Sigmoid colon (tissue), 6 donors: ENCODE measurements at regions not wholly inside any gene's neighbourhood (a gene's known extent, or its start where the extent isn't known, plus 50 kb on each side); places are given as distances from the start of the nearest gene placed in this dataset.
"Not testable (repeated sequence)": the region's sequence is repeated elsewhere in the genome, so short reads cannot be mapped to it uniquely, and the experiment has no call there.

Experiments
- DNase-seq: peaks from one replicate; pipeline ENCODE4 v3.0.0-alpha.2; 2019
- H3K27ac ChIP-seq, 4 donors: fragments of 200-600 bp; sonication (generic); one replicate each; pipeline ENCODE4 v1.5.1; 2016 to 2019; ENCODE audit warnings: mild to moderate bottlenecking in 1 of 4
- H3K27me3 ChIP-seq, 3 donors: fragments of 200-600 bp; sonication (generic); one replicate each; pipeline ENCODE4 v1.5.1; 2019; ENCODE audit warnings: mild to moderate bottlenecking in 1 of 3
- H3K36me3 ChIP-seq, 4 donors: fragments of 200-600 bp; sonication (generic); one replicate each; pipeline ENCODE4 v1.5.1; 2016 to 2019
- H3K4me1 ChIP-seq, 4 donors: fragments of 200-600 bp; sonication (generic); one replicate each; pipeline ENCODE4 v1.5.1; 2017 to 2019
- H3K4me3 ChIP-seq, 4 donors: fragments of 200-600 bp; sonication (generic); one replicate each; pipeline ENCODE4 v1.5.1; 2017 to 2019; ENCODE audit warnings: mild to moderate bottlenecking in 2 of 4, moderate library complexity in 1 of 4
- H3K9me3 ChIP-seq, 4 donors: fragments of 200-600 bp in 3 of 4; sonication (generic) in 3 of 4; one replicate each; pipeline versions ENCODE4 v1.5.1 to v1.6.1; 2013 to 2019
- CTCF ChIP-seq, 4 experiments: fragments of 450-650 bp in 3 of 4; fragments of 200-600 bp in 1 of 4; IDR thresholded peaks; one replicate each; pipeline ENCODE4 v1.5.1; 2016 to 2019; ENCODE audit warnings: antibody characterized with exemption in 4 of 4, mild to moderate bottlenecking in 3 of 4, moderate library complexity in 2 of 4
- EP300 ChIP-seq, 4 donors: sonication (generic); formaldehyde crosslinking; IDR thresholded peaks; one replicate each; pipeline ENCODE4 v1.6.1; 2017; ENCODE audit warnings: antibody characterized with exemption in 4 of 4
- POLR2A ChIP-seq, 2 donors: fragments of 450-650 bp; IDR thresholded peaks; one replicate each; pipeline ENCODE4 v1.6.1; 2016; ENCODE audit warnings: antibody characterized with exemption in 2 of 2, mild to moderate bottlenecking in 2 of 2, moderate library complexity in 2 of 2
- POLR2AphosphoS5 ChIP-seq, 4 donors: sonication (generic); formaldehyde crosslinking; IDR thresholded peaks; one replicate each; pipeline ENCODE4 v1.6.1; 2017; ENCODE audit warnings: antibody characterized with exemption in 4 of 4
- WGBS, 2 donors: extraction: QIAGEN DNeasy Blood & Tissue Kit; methylation state at CpG; one replicate each; pipeline ENCODE4 v1.1.7; 2013; 5-methylcytosine and 5-hydroxymethylcytosine counted together
- intact Hi-C: fragments of 100-400 bp; cut with DNase I; formaldehyde crosslinking; loops from one replicate; pipeline ENCODE4 v1.15.1; 2023
- donor health status: healthy with polysubstance abuse.
- donor health status: healthy.

GRCh38 chr10:61016007-61016406 lies 72.0 kb upstream of the RHOBTB1 start:
- Histone ChIP-seq H3K36me3 (no peaks in the 10 kb centered on the region), H3K27me3 (no peaks in the 10 kb centered on the region), H3K4me3 (no peak overlapping the region), H3K4me1 (no peaks in the 10 kb centered on the region), H3K27ac (no peak overlapping the region), H3K9me3 (no peaks in the 10 kb centered on the region)
- intact Hi-C loops = no loop called here
- 69 to 86% methylated on average over 2 of the region's 2 CpGs for WGBS, 2 donors
- no peak for TF ChIP-seq POLR2AphosphoS5 (IDR thresholded peaks at IDR 0.05)
- no peak for DNase-seq

GRCh38 chr10:61010863-61011262 lies 66.9 kb upstream of the RHOBTB1 start:
- TF ChIP-seq POLR2A (IDR thresholded peaks at IDR 0.05) (no peak), EP300 (IDR thresholded peaks at IDR 0.05) (no peak), POLR2AphosphoS5 (IDR thresholded peaks at IDR 0.05) (no peak), CTCF (IDR thresholded peaks at IDR 0.05) (no peak)
- Histone ChIP-seq H3K27me3 (no peaks in the 10 kb centered on the region), H3K36me3 (no peaks in the 10 kb centered on the region), H3K9me3 (no peaks in the 10 kb centered on the region), H3K27ac (no peak overlapping the region), H3K4me3 (no peak overlapping the region), H3K4me1 (no peaks in the 10 kb centered on the region)
- WGBS, 2 donors = 85 to 88% methylated on average over 1 of the region's 1 CpG
- intact Hi-C loops = no loop called here
- no peak for DNase-seq

DNA sequence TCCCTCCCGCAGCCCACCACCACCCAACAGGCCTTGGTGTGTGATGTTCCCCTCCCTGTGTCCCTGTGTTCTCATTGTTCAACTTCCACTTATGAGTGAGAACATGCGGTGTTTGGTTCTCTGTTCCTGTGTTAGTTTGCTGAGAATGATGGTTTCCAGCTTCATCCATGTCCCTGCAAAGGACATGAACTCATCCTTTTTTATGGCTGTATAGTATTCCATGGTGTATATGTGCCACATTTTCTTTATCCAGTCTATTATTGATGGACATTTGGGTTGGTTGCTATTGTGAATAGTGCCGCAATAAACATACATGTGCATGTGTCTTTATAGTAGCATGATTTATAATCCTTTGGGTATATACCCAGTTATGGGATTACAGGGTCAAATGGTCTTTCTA lies 59.1 kb upstream of the RHOBTB1 start:
- WGBS, 2 donors = 97 to 98% methylated on average over 3 of the region's 3 CpGs
- intact Hi-C loops, H3K27ac ChIP-seq, DNase-seq, H3K9me3 ChIP-seq, H3K4me3 ChIP-seq, H3K36me3 ChIP-seq: not testable (repeated sequence)
- Histone ChIP-seq H3K4me1 (peaks cover 0 to 11% (median 3%) of the 10 kb centered on the region in 4 donors), H3K27me3 (peaks cover 6 to 23% (median 14%) of the 10 kb centered on the region in 3 donors)

- H3K4me3 ChIP-seq = peak overlapping the region in 3 of 4 donors; percentile 40 to 51 (median 47)
- 31 to 37% methylated on average over 18 of the region's 18 CpGs for WGBS, 2 donors
- H3K4me1 ChIP-seq = peaks cover 0 to 11% (median 3%) of the 10 kb centered on the region in 4 donors
- H3K9me3 ChIP-seq = no peaks in the 10 kb centered on the region
- no peak for DNase-seq
- no peak for TF ChIP-seq POLR2AphosphoS5 (IDR thresholded peaks at IDR 0.05)
- no peak for TF ChIP-seq EP300 (IDR thresholded peaks at IDR 0.05)
- no peak for TF ChIP-seq POLR2A (IDR thresholded peaks at IDR 0.05)
- TF ChIP-seq CTCF (IDR thresholded peaks at IDR 0.05) = no peak
- no peaks in the 10 kb centered on the region for H3K36me3 ChIP-seq
- no peak overlapping the region for H3K27ac ChIP-seq
- peaks cover 6 to 23% (median 14%) of the 10 kb centered on the region in 3 donors for H3K27me3 ChIP-seq
- intact Hi-C loops = no loop called here
Observed at GRCh38 chr10:61001731-61002122, 57.7 kb upstream of the RHOBTB1 start.

DNA sequence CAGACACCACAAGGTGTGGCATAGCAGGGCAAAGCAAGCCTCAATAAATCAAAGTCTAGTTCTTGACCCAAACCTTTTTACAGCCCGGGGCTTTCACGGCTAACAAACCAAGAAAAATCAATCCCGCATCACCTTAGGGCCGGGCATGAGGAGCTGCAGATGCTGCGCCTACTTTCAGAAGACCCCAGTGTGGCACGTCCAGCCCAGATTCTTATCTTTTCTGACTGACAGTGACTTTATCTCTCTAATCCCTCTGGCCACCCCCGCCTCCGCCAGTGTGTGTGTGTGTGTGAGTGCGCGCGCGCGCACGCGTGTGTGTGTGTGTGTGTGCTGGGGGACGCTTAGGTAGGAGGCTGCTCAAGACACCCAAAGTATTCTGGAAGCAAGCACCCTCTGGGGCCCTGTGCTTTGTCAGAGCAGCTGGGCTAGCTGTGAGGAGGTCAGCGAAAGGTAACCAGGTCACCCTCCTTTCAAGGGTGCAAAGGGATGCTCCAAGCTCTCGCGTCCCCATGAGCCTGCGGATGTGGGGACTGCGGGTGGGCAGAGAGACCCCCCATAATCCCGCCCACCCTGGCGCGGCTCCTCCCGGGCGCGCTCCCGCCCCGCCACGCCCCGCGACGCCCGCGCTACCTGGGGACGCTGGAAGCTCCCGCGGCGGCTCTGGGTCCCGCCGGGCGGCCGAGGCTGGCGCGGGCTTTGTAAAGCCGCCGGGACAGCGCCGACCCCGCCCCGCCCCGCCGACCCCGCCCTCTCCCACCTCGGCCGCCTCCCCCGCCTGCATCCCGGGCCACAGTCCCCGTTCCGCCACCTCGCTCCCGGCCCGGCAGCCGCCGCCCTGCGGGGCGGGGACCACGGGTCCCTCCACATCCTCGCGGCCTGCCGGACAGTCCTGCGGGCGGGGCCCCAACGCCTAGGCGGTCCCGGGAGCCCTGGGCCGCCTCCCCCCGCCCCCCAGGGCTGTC lies 57.1 kb upstream of the RHOBTB1 start:
- DNase-seq = peak; percentile 62
- no peak for TF ChIP-seq CTCF (IDR thresholded peaks at IDR 0.05)
- no peak for TF ChIP-seq POLR2AphosphoS5 (IDR thresholded peaks at IDR 0.05)
- no peak for TF ChIP-seq POLR2A (IDR thresholded peaks at IDR 0.05)
- TF ChIP-seq EP300 (IDR thresholded peaks at IDR 0.05) = no peak
- intact Hi-C loops = no loop called here
- Histone ChIP-seq H3K36me3 (no peaks in the 10 kb centered on the region), H3K9me3 (no peaks in the 10 kb centered on the region), H3K4me3 (peak overlapping the region; percentile 8 to 51 (median 44)), H3K27me3 (peaks cover 6 to 23% (median 14%) of the 10 kb centered on the region in 3 donors), H3K27ac (no peak overlapping the region), H3K4me1 (peaks cover 0 to 11% (median 3%) of the 10 kb centered on the region in 4 donors)
- WGBS, 2 donors = 2 to 4% methylated on average over 78 of the region's 78 CpGs
